GM19240 (cell line): ENCODE measurements at regions not wholly inside any gene's neighbourhood (a gene's known extent, or its start where the extent isn't known, plus 50 kb on each side); places are given as distances from the start of the nearest gene placed in this dataset.
"Not testable (repeated sequence)": the region's sequence is repeated elsewhere in the genome, so short reads cannot be mapped to it uniquely, and the experiment has no call there.

Experiments
- DNase-seq: peaks from one replicate; pipeline ENCODE4 v3.0.0; 2011; ENCODE audit warnings: low spot score; ENCODE audit not compliant: insufficient read length

- no peak for DNase-seq
Measured at GRCh38 chr5:120314191-120314590, 149.9 kb upstream of the PRR16 start.

GRCh38 chr5:120320626-120321025 is 143.5 kb upstream of the PRR16 start:
- no peak for DNase-seq

- DNase-seq: no peak
Measured at GRCh38 chr5:120326651-120327050, 137.4 kb upstream of the PRR16 start.

GRCh38 chr5:120327180-120327579 is 136.9 kb upstream of the PRR16 start:
- no peak for DNase-seq

GRCh38 chr5:120329095-120329494 is 135.0 kb upstream of the PRR16 start:
- DNase-seq: no peak

- DNase-seq: no peak
Measured at GRCh38 chr5:120330558-120330957, 133.5 kb upstream of the PRR16 start.

GRCh38 chr5:120344181-120344580 is 119.9 kb upstream of the PRR16 start:
- DNase-seq: no peak

- no peak for DNase-seq
Measured at GRCh38 chr5:120345947-120346346, 118.2 kb upstream of the PRR16 start.

- DNase-seq: not testable (repeated sequence)
Measured at GRCh38 chr5:120351071-120351470, 113.0 kb upstream of the PRR16 start.

GRCh38 chr5:120354126-120354525 is 110.0 kb upstream of the PRR16 start:
- DNase-seq: no peak

- DNase-seq: no peak
Measured at GRCh38 chr5:120358949-120359348, 105.2 kb upstream of the PRR16 start.

- no peak for DNase-seq
Measured at GRCh38 chr5:120361941-120362340, 102.2 kb upstream of the PRR16 start.

- DNase-seq: no peak
Measured at GRCh38 chr5:120362426-120362825, 101.7 kb upstream of the PRR16 start.

- DNase-seq: no peak
Measured at GRCh38 chr5:120365656-120366446, 98.2 kb upstream of the PRR16 start.

GRCh38 chr5:120367896-120368634 is 96.0 kb upstream of the PRR16 start:
- no peak for DNase-seq

- no peak for DNase-seq
Measured at GRCh38 chr5:120368923-120369715, 95.0 kb upstream of the PRR16 start.

- DNase-seq: no peak
Measured at GRCh38 chr5:120372899-120373298, 91.2 kb upstream of the PRR16 start.

GRCh38 chr5:120375248-120375647 is 88.9 kb upstream of the PRR16 start:
- no peak for DNase-seq

GRCh38 chr5:120380644-120381043 is 83.5 kb upstream of the PRR16 start:
- no peak for DNase-seq

GRCh38 chr5:120382833-120383232 is 81.3 kb upstream of the PRR16 start:
- DNase-seq: no peak

- no peak for DNase-seq
Measured at GRCh38 chr5:120386981-120387380, 77.1 kb upstream of the PRR16 start.
